GM19328 (cell line): ENCODE measurements at regions not wholly inside any gene's neighbourhood (a gene's known extent, or its start where the extent isn't known, plus 50 kb on each side); places are given as distances from the start of the nearest gene placed in this dataset.

ENCODE experiments used
- ATAC-seq: cut with Tn5 transposase; IDR thresholded peaks from one replicate; pipeline ENCODE4 v1.9.1; 2021; ENCODE audit warnings: mild to moderate bottlenecking, moderate library complexity; ENCODE audit not compliant: unreplicated experiment

DNA sequence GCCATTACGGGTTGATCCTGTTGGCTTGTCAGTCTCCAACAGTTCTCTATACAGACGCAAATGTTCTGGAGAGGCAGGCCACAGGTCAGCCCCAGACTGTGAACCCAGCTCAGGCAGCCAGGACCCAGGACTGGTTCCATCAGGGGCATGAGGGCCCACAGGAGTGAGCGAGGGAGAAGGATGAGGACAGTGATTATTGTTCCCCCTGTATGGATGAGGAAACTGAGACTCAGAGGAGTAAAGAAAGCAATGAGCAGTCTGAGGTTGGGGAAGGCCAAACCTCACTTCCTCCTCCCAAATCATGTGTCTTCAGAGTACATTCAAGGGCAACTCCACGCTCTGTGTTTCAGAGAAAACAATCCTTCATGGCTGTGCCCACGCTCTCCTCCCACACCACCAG is 121.9 kb downstream of the RPLP1 start:
- ATAC-seq = no peak

- no peak for ATAC-seq
Measured at GRCh38 chr15:69575387-69575786, 122.8 kb downstream of the RPLP1 start.

GRCh38 chr15:69576035-69576526 is 123.5 kb downstream of the RPLP1 start:
- ATAC-seq = no peak

GRCh38 chr15:69576948-69577351 is 124.3 kb downstream of the RPLP1 start:
- no peak for ATAC-seq

DNA sequence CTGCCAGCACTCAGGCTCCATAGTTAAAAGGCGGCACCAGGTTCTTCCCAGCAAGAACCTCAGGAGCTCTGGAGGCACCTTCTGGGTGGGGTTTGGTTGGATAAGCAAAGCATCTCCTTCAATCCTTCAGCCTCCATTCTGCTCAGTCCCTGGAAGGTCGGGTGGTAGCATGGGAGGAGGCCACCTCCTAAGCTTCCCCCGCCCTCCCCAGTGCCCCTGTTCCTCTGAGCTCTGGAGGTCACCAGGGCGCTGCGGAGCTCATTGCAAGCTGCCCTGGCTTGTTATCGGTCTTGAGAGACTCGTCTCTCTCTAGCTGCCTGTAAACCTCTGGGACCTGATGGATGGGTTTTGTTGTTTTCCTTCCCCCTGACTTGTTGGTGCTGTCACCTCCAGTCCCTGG is 124.8 kb downstream of the RPLP1 start:
- ATAC-seq = no peak

- ATAC-seq = no peak
Measured at GRCh38 chr15:69578252-69578651, 125.6 kb downstream of the RPLP1 start.

GRCh38 chr15:69578787-69579583 is 126.4 kb downstream of the RPLP1 start:
- ATAC-seq = no peak

GRCh38 chr15:69579950-69580618 is 127.5 kb downstream of the RPLP1 start:
- no peak for ATAC-seq

GRCh38 chr15:69583626-69584025 is 131.0 kb downstream of the RPLP1 start:
- no peak for ATAC-seq

DNA sequence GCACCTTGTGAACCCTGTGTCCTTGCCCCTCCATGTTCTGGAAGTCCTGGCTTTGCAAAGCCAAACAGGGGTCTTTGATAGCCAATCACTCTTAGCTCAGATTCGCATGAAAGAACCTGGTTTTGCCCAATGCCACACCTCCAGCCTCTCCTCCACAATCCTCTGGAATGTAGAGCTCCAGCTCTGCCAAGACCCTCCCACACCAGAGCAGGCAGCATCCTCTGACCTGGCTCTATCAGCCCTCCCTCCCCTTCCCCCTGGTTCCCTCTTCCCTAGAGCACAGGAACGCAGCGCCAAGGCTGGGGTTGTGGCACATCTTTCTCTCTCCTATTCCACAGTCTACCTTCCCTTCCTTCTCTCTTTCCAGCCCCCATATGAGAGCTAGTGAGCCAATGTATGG is 133.3 kb downstream of the RPLP1 start:
- ATAC-seq = no peak

- no peak for ATAC-seq
Measured at GRCh38 chr15:69586721-69587120, 134.1 kb downstream of the RPLP1 start.

DNA sequence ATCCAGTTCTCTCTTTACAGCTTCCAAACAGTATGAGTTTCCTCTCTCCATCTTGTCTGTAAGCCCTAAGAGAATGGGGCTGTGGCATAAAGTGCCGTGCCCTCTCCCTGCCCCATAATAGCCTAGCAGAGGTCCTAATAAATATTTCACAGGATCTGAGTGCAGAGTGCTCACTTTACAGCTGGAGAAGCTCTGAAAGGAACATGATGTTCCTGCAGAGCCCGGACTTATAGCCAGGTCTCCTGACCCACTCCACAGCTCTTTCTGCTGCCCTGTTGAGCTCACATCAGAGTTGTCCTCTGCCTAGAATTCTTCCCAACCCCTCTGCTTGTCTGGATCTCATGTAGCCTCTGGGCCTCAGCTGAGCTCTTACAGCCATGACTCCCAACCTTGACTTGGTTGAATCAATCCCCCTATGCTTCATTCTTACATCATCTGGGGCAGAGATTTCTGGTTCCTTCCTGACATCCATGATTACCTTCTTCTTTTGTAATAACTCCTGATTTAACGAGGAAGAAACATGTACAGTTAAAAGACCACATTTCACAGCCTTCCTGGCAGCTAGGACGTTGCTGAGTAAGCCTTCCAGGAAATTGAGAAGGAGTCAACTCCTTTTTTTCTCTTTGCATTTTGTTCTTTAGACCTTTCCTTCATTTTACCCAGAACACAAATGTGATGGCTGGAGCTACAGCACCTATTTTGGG is 135.3 kb downstream of the RPLP1 start:
- ATAC-seq = no peak

DNA sequence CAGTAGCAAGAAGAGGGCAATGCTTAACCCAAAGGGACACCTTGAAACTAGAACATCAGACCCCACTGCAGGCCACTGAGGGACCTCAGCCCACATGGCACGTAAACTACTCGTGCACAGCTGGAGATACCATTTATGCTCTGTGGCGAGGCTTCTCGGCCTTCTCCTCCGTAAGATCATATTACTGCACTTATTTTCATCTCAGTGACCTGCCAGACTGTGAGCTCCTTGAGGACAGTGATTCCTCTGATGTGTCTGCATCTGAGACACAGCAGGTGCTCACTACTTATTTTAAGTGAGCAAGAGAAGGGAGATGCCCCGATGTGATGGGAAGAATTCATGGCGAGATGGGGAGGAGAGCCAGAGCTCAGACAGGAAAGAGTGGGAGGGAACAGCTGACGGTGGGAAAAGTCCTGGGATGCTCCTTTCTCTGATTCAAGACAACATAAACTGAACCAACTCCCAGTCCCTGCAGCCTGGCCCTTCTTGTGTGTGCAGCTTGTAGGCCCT is 137.6 kb downstream of the RPLP1 start:
- ATAC-seq = no peak

DNA sequence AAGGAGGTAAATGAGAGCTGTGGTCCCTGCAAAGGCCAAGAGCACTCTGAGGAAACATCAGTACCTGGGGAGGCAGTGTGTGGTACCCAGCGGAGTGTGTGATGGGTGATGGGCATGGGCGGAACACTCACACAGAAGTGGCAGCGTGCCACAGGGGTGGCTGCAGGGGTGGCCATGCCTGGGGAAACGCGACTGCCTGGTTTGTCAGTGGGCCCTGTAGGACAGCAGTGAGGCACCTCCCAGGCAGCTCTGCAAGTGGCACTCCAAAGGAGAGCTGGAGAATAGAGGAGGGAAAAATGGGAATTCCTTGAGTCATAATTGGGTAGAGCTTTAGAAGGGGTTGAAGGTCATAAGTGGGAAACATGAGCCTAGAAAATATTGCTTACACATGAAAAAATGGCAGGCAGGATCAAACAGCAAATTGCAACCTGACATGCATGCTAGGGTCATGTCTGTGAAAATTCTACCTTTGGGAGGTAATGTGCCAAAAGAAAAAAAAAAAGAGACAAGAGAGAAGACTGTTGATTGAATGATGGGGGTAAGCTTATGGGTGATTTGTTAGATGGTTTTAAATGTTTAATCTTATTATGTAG is 138.4 kb downstream of the RPLP1 start:
- ATAC-seq = no peak

DNA sequence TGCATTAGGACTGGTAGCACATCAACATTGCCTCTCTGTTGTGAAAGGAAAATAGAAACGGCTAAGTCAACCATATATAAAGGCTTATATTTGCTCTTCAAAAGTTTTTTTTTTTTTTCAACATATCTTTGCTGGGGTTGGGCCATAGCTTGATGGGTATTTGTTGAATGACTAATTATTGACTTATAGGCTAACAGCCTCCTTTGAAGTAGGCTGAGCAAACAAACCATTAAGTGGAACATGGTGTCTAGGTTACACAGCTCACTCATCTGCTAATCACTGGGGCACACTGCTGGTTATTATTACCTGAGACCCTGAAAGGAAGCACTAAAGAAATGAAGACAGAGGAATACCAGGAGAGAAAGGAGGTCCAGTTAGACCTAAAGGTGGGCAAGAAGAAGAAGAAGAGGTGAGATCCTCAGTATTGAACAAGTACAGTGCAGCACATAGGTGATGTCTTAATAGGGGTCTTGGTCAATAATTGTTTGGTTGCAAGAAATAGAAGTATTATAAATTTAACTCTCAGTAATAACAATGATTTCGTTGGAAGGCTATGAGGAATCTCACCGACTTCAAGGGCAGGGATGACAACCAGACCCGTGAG is 139.4 kb downstream of the RPLP1 start:
- no peak for ATAC-seq

DNA sequence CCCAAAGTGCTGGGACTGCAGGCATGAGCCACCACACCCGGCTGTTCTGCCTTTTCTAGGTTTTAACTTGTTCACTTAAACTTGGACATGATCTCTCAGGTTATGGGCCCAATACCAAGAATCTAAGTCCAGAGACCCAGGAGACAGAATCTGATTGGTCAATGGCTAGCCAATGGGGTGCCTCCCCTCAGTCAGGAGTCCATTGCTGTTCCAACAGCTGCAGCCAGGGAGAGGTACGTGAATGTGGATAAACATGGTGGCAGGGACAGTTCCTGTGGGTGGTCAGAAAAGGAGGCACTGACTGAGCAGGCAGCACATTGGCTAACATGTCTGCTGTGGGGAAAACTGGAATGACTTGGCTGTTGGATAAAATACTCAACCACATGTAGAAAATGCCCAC is 140.3 kb downstream of the RPLP1 start:
- no peak for ATAC-seq

- ATAC-seq = no peak
Measured at GRCh38 chr15:69593488-69593887, 140.9 kb downstream of the RPLP1 start.

- no peak for ATAC-seq
Measured at GRCh38 chr15:69593981-69594966, 141.7 kb downstream of the RPLP1 start.

GRCh38 chr15:69595009-69595791 is 142.6 kb downstream of the RPLP1 start:
- ATAC-seq = no peak
